LHCN-M2 (cell line): ENCODE measurements at regions not wholly inside any gene's neighbourhood (a gene's known extent, or its start where the extent isn't known, plus 50 kb on each side); places are given as distances from the start of the nearest gene placed in this dataset.
"Not testable (repeated sequence)": the region's sequence is repeated elsewhere in the genome, so short reads cannot be mapped to it uniquely, and the experiment has no call there.

Experiments
- DNase-seq: peaks from one replicate; pipeline ENCODE4 v3.0.0-alpha.2; 2012; ENCODE audit warnings: low read depth

- no peak for DNase-seq
Observed at GRCh38 chr20:22949331-22950109, 85.6 kb upstream of the SSTR4 start.

GRCh38 chr20:22951966-22952365, 83.1 kb upstream of the SSTR4 start:
- DNase-seq: no peak

GRCh38 chr20:22954661-22955060, 80.5 kb upstream of the SSTR4 start:
- no peak for DNase-seq

- no peak for DNase-seq
Observed at GRCh38 chr20:22958390-22958789, 76.7 kb upstream of the SSTR4 start.

- peak; percentile 9 for DNase-seq
Observed at GRCh38 chr20:22962567-22963439, 72.3 kb upstream of the SSTR4 start.

- DNase-seq: no peak
Observed at GRCh38 chr20:22963581-22963980, 71.5 kb upstream of the SSTR4 start.

GRCh38 chr20:22966787-22967464, 68.2 kb upstream of the SSTR4 start:
- no peak for DNase-seq

- not testable (repeated sequence) for DNase-seq
Observed at GRCh38 chr20:22967706-22968105, 67.4 kb upstream of the SSTR4 start.

- DNase-seq: not testable (repeated sequence)
Observed at GRCh38 chr20:22969031-22969430, 66.1 kb upstream of the SSTR4 start.

GRCh38 chr20:22971077-22971476, 64.0 kb upstream of the SSTR4 start:
- DNase-seq: not testable (repeated sequence)

GRCh38 chr20:22974354-22974753, 60.8 kb upstream of the SSTR4 start:
- peak; percentile 37 for DNase-seq

- peak; percentile 56 for DNase-seq
Observed at GRCh38 chr20:22977047-22977785, 57.9 kb upstream of the SSTR4 start.

- no peak for DNase-seq
Observed at GRCh38 chr20:22984008-22984407, 51.1 kb upstream of the SSTR4 start.

GRCh38 chr20:22984606-22985005, 50.5 kb upstream of the SSTR4 start:
- no peak for DNase-seq

- no peak for DNase-seq
Observed at GRCh38 chr20:22985239-22985778, 49.8 kb upstream of the SSTR4 start.
